ENCODE measurements at regions not wholly inside any gene's neighbourhood (a gene's known extent, or its start where the extent isn't known, plus 50 kb on each side); places are given as distances from the start of the nearest gene placed in this dataset.
"Not testable (repeated sequence)": the region's sequence is repeated elsewhere in the genome, so short reads cannot be mapped to it uniquely, and the experiment has no call there.

DNA sequence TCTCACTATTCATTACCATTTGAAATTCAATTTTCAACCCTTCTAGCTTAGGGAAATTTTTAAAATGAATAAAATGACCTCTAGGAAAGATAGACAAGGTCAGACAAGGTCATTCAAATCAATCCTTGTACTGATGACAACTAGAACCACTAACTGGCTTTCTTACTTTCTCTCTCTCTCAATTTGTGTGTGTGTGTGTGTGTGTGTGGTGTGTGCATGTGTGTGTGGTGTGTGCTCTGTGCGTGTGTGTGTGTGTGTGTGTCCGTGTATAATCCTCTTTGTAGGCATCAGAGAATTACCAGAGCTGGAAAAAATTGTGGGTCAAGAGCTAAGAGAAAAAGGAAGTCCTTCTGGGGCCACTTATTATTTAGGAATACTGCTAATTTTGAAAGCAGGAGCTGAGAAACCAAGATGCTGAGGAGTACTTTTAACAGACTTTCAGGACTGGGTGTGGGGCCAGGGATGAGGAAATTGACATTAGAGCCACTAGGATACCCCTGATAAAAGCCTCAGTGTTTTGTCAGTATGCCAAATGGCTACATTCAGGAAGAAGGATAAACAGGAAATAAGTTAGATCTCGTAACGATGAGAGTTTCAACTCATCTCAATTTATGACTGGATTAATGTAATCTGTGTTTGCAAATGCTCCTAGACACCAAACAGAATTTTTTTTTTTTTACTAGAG is 723.3 kb downstream of the CETN3 start:
- no peak for DNase-seq

DNA sequence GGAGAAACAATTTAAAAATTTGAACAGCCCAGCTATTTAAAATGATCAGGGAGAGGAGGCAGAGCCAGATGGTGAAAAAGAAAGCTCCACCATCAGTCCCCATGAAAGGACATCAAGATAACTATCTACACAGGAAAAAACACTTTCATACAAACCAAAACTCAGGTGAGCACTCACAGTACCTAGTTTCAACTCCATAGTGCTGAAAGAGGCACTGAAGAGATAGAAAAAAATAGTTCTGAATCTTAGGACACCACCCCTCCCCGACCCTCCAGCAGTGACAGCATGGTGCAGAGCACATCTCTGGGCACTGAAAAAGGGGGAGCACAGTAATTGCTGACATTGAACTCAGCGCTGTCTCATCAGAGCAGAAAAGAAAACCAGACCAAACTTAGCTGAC is 732.9 kb downstream of the CETN3 start:
- no peak for DNase-seq

DNA sequence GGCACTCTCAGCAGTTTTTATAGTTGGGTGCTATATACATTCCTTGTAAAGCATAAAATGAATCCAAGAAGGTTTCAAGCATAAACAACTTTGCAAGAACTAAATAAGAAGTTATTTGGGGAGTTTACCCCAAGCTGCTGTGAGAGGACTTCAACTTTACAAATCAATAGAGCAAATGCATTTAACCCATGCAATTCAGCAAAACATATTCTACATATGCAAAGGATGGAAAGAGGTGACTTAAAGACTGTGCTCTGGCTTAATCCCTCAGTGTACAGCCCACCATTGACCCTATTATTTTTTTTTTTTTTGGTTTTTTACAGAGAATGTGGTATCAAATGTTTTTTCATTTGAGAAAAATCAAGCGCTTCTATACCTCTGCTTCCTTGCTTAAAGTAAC is 736.5 kb downstream of the CETN3 start:
- DNase-seq: no peak

DNA sequence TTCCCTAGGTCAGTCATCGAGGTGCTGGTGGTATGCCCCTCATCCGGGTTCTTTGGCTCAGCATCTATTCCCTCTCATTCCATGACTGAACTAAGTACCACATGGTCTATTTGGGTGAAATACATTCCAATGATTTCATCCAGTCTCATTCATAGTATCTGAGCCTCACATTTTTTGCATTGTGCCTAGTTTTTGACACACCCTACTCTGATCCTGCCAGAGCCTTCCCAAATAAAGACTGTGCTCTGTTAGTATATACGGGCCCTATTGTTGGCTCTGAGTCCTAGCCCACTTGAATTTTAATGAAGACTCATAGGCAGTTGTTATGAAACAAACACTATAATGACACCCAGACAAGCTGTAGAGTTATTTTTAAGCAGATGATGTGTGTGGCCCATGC is 740.7 kb downstream of the CETN3 start:
- DNase-seq: no peak

DNA sequence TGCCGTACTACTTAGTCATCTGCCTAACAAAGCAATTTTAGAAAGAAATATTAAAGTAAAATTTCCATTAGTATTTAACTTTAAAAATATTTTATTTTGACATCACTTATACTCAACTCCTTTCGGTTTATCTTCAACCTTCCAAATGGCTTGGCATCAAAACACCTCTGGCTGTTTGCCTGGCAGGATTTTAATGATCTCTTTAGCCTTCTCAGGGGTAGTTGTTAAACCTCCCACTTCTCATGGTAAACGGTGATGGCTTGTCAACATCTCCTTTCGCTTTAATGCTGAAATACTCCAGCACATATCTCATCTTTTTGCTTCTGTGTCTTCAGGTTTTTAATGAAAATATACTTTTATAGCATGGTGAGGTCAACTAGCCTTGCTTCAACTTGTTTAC is 747.1 kb downstream of the CETN3 start:
- no peak for DNase-seq

DNA sequence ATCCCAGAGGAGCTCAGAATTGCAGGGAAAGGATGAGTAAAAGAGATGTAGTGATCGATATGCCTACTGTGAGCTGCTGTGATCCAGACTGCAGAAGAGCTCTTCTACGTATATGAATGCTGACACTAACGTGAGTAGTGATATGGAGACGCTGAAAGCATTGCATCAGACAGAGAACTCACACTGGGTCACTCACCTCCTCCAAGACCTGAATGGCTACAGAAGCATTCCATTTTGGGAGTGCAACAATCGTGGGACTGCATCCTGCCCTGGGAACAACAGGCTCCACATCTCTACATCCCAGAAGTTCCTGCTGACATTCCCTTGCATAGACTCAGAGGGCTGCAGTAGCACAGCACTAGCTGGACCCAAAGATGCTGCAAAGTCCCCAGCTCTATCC is 755.9 kb upstream of the MEF2C start:
- no peak for DNase-seq

DNA sequence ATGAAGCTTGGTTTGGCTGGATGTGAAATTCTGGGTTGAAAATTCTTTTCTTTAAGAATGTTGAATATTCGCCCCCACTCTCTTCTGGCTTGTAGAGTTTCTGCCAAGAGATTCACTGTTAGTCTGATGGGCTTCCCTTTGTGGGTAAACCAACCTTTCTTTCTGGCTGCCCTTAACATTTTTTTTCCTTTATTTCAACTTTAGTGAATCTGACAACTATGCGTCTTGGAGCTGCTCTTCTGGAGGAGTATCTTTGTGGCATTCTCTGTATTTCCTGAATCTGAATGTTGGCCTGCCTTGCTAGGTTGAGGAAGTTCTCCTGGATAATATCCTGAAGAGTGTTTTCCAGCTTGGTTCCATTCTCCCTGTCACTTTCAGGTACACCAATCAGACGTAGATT is 751.2 kb upstream of the MEF2C start:
- DNase-seq: not testable (repeated sequence)

DNA sequence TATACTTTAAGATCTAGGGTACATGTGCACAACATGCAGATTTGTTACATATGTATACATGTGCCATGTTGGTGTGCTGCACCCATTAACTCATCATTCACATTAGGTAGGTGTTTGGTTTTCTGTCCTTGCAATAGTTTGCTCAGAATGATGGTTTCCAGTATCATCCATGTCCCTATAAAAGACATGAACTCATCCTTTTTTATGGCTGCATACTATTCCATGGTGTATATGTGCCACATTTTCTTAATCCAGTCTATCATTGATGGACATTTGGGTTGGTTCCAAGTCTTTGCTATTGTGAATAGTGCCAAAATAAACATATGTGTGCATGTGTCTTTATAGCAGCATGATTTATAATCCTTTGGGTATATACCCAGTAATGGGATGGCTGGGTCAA is 747.1 kb upstream of the MEF2C start:
- not testable (repeated sequence) for DNase-seq

DNA sequence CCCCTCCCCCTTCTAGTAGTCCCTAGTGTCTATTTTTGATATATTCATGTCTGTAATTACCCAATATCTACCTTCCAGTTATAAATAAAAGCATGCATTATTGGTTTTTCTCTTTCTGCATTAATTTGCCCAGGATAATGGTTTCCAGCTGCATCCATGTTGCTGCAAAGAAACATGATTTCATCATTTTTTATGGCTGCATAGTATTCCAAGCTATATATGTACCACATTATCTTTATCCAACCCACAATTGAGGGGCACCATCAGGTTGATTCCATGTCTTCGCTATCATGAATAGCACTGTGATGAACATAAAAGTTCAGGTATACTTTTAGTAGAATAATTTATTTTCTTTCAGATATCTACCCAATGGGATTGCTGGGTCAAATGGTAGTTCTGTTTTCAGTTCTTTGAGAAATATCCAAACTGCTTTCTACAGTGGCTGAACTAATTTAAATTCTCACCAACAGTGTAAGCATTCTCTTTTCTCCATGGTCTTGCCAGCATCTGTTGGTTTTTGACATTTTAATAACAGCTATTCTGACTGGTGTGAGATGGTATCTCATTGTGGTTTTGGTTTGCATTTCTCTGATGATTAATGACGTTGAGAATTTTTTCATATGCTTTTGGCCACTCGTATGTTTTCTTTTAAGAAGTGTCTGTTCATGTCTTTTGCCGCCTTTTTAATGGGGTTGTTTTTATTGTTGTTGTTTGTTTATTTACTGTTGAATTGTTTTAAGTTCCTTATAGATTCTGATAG is 746.1 kb upstream of the MEF2C start:
- no peak for DNase-seq

DNA sequence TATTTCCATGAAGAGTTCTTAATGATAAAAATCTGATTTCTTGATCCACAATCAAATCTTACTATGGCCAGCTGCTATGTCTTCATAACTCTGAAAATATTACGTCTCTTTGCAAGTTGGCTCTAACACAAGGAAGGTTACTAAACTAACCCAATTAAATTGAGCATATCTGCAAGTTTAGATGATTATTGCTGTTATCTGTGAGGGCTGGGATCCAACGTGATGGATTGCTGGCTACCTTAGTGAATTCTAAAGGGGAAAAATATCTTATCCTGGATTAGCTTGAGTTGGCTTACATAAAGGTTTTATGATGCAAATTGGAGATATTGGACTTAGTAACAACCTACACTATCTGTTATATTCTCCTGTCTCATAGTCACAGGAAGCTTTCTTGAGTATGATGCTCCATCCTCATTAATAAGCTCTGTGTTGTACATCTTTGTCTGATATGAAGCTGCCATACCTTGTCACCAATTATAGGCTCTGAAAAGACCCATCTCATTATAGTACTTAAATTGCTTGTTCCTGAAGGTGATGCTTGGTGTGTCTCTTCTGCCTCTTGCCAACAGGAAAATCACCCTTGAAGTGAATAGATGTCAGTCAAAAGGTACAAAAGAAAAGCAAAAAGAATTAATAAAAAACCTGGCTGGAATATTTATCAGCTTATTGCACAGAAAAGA is 733.0 kb upstream of the MEF2C start:
- DNase-seq: no peak

DNA sequence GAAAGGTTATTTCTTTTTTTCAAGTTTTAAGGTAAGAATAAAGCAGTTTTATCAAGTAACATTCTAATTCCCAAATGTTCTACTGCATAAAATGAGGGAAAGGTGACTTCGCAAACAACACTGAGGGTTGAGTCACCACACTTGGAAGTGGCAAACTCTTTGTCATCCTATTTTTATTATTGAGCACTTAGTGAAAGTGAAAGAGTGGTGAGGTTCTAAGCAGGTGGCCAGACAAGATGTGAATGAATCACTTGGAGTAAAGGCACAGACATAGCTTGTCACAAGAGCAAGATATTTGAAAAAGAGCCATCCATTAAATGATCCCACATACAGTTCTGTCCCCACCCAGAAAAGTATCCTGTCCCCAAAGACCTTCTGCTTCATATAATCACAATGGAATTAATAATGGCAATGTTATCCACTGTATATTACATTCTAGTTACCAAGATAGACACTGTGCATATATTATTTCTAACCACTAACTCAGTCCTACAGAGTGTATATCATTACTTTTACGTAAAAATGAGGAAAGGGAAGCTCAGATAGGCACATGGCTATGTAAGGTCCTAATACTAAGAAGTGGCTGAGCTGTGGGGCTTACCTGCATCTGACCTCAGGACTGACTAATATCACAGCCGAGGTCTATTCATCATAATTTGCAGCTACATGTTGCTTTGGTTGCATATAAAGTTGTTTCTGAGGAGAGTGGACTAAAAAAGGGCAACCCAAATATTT is 730.4 kb upstream of the MEF2C start:
- no peak for DNase-seq

DNA sequence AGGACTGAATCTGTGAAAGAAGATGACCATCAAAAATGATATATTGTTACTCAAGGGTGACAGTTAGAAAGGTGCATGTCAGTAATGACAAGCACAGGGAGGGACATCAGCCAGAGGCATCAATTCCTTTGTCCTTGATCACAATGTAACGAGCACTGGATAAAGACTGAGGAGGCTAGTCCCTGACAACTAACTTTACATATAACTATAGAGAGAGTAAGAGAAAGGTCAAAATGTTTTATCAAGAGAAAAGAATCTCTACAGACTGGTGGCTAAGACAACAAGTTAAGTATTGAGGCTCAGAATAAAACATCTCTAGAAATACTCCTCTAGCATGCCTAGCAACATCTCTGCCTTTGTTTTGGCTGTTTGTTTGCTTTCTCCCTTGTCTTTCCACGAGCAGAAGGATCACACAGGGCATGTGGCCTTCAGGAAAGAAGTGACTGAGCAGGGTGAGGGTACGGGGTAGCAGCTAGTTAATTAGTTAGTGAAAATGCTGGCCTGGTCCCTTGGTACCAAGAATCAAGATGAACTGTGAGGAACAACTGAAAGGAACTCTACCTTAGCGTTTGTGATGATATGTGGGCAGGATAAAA is 724.1 kb upstream of the MEF2C start:
- DNase-seq: no peak

DNA sequence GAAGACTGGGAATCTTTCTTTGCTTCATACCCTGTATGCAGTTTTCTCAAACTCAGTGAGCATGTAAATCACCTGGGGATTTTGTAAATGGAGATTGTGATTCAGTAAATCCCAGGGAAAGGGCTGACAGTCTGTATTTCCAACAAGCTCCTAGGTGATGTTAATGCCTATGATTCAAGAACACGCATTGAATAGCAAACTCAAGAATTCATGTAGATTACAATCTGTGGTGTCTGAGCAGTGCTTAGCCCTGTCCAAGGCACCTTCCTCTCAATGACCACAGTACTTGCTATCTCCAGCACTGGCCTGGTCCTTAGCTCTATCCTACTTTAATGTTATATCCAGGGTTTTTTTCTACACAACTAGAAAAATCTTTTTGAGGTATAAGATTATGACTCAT is 721.4 kb upstream of the MEF2C start:
- no peak for DNase-seq

DNA sequence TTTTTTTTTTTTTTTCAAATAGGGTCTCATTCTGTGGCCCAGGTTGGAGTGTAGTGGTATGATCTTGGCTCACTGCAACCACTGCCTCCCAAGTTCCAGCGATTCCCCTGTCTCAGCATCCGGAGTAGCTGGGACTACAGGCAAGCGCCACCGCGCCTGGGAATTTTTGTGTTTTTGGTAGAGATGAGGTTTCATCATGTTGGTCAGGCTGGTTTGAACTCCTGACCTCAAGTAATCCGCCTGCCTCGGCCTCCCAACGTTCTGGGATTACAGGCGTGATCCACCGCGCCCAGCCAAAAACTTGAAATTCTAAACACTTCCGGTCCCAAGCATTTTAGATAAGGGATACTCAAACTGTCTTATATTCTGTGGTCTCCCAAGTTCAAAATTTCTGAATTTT is 718.9 kb upstream of the MEF2C start:
- no peak for DNase-seq

DNA sequence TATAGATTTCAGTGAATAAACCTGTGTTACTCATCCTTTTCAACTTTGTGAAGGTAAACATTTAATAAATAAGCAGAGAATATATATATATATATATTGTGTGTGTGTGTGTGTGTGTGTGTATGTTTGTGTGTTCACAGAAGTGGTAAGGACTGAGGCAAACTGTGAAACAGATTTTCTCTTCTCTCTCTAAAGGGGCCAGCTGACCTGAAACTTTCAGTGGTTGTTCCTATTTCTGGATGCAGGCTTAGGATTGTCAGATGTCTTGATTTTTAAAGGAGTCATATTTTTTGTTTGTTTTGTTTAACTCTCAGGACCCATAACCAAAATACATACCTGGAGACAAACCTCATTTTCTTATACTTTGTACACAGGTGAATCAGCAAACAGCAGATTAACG is 714.9 kb upstream of the MEF2C start:
- no peak for DNase-seq

DNA sequence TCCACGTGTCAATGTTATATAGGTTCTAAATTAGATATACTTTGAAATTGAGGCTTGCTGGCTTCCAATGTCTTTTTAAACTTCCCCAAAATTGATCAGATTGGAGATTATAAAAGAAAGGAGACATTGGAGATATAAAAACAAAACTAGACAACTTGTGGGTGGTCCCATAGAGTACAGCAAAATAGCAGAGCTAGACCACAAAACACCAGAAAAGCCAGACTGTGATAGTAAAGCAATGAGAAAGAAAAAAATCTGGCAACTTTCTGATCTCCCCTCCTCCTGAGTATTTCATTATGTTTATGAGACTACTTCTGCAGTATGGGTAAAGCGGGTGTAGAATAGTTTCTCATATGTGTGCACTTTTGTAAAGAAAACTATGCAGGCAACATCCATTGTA is 713.8 kb upstream of the MEF2C start:
- no peak for DNase-seq

DNA sequence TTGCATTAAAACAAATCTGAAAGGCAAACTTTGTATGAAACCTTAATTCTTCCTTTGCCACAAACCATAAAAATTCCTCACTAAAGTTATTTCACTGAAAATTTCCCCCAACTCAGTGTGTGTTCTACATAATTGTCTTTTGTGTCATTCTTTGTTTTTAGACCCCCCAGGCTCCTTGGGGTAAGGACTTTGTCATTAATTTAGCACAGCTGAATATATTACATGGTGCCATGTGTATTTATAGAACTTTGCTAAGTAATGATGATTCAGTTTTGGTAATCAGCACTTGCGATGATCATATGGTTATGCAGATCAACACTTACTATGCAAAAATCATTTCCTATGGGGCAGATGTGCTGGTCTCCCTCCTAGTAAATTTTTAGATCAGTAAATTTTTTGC is 712.1 kb upstream of the MEF2C start:
- DNase-seq: no peak

DNA sequence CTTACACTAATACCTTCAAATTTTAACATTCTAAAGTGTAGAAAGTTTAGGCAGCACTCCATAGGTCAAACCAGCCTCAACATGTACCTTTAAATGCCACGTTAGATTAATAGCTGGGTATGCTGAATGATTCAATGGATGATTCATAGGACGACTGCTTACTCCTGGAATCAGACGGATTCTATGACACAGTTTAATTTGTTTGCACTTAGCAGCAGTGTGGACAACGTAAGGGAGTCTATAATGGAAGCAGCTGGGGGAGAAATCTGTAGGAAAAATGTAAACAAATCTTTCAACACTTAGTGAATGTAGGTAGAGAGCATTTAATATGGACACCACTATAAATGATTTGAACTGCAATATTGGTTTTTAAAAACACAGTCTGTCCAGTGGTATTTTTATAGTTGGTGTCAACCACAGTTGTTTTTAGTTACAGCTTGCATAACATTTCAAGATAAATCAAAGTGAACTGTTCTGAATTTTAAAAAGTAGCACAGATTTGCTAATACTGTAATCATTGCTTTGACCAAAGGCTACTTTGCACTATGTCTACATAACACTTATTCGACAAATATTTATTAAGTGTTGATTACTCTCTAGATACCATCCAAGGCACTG is 701.5 kb upstream of the MEF2C start:
- DNase-seq: no peak

DNA sequence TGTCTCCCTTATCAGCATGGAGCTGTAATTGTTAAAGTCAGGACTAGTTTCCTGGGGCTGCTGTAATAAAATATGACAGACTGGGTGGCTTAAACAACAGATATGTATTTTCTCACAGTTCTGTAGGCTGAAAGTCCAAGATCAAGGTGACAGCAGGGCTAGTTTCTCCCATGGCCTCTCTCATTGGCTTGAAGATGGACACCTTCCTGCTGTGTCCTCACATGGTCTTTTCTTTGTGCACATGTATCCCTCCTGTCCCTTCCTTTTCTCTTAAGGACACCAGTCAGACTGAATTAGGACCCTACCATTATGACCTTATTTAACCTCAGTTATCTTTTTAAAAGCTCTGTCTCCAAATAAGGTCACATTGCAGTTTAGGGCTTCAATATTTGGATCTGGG is 700.5 kb upstream of the MEF2C start:
- no peak for DNase-seq

DNA sequence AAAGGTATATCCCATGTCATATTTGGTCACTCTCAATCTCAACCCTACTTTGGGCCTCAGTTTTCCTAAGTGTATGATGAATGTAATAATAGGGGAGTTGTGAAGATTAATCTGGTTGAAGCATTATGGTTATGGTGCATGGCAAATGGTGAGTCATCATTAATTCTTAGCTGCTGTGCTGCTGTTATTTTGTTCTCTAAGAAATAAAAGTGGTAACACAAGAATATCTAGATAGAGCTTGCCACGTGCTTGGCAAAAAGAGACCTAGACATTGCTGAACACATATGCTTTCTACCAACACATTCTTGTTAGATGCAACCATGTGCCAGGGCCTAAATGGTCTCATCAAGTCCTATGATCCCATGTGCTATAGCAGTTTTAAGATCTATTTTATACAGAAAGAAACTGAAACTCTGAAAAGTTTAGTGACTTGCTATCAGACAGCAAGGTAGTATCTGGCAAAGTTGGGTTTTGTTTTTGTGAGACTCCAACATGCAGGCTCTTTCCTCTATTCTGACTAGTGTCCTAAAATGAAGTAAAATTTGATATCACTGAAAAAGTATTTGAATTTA is 699.9 kb upstream of the MEF2C start:
- DNase-seq: no peak

DNA sequence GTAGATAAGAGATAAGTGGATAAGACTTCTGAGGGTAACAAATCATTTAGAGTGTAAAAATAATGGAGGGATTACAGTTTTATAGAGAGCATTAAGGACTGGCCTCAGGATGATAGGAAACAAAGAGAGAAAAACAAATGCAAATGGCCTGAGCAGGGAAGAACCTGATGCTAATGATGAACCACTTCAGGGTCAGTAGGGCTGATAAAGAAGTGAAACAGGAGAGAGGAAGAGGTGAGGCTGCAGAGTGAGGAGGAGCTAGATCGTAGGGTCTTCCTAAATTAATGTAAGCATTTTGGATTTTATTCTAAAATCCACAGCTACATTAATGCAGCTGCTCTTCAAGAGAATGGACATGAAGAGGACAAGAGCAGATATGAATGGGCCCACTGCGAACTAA is 698.0 kb upstream of the MEF2C start:
- no peak for DNase-seq

All from anterior cingulate cortex (tissue), 58 donors.